Panc1 (cell line): ENCODE measurements at regions not wholly inside any gene's neighbourhood (a gene's known extent, or its start where the extent isn't known, plus 50 kb on each side); places are given as distances from the start of the nearest gene placed in this dataset.

Source experiments
- ATAC-seq: fragments of 200-7000 bp; cut with Tn5 transposase; 2 replicates; pipeline ENCODE4 v1.9.1; 2020; ENCODE audit warnings: mild to moderate bottlenecking, moderate library complexity
- BruUV-seq: library from RNA; stranded (reverse); fragments of 400-500 nt; replicated peaks from 2 replicates; lab custom pipeline; 2021; lab: Mats Ljungman, UMichigan
- CTCF ChIA-PET: fragments of 300-600 bp; sonication (Branson Sonifier 250); formaldehyde crosslinking; loops from one replicate; lab custom pipeline; 2022; ENCODE audit warnings: antibody characterized with exemption; lab: Charles Lee
- POLR2A ChIA-PET: fragments of 300-600 bp; sonication (Branson Sonifier 250); formaldehyde crosslinking; loops from one replicate; lab custom pipeline; 2022; ENCODE audit warnings: antibody characterized with exemption; lab: Charles Lee
- DNase-seq: peaks from one replicate; pipeline ENCODE4 v3.0.0-alpha.2; 2010; ENCODE audit warnings: low read depth, low spot score
- H3K27ac ChIP-seq: 2 replicates; pipeline ENCODE4 v1.5.1; 2011; ENCODE audit warnings: mild to moderate bottlenecking, low read length, inconsistent platforms
- H3K27me3 ChIP-seq: fragments of 200-500 bp; sonication (Bioruptor generic); 2 replicates; pipeline ENCODE4 v1.6.0; 2014; ENCODE audit warnings: low read length, inconsistent platforms; ENCODE audit not compliant: control insufficient read depth, insufficient read depth
- H3K36me3 ChIP-seq: fragments of 200-500 bp; sonication (Bioruptor generic); 2 replicates; pipeline ENCODE4 v1.5.1; 2014; ENCODE audit warnings: inconsistent platforms, mild to moderate bottlenecking, low read length, moderate library complexity; ENCODE audit not compliant: control insufficient read depth, insufficient read depth
- H3K4me1 ChIP-seq: 2 replicates; pipeline ENCODE4 v1.5.1; 2011; ENCODE audit warnings: inconsistent platforms, mild to moderate bottlenecking, low read length, moderate library complexity; ENCODE audit not compliant: control insufficient read depth, insufficient read depth
- H3K4me3 ChIP-seq, 2 experiments: 2 replicates each; pipeline ENCODE4 v1.5.1; 2011 to 2012; ENCODE audit warnings: low read depth in 2 of 2, low read length in 2 of 2, mild to moderate bottlenecking in 2 of 2, inconsistent platforms in 1 of 2, moderate library complexity in 1 of 2
- H3K9me3 ChIP-seq: fragments of 200-500 bp; sonication (Bioruptor generic); 2 replicates; pipeline ENCODE4 v1.5.1; 2014; ENCODE audit warnings: low read depth, mild to moderate bottlenecking, inconsistent platforms, low read length, moderate library complexity; ENCODE audit not compliant: control insufficient read depth, insufficient read depth
- CTCF ChIP-seq: fragments of 450-650 bp; IDR thresholded peaks from 2 replicates; pipeline ENCODE4 v1.5.1; 2017; ENCODE audit warnings: mild to moderate bottlenecking
- POLR2AphosphoS5 ChIP-seq: IDR thresholded peaks from 2 replicates; pipeline ENCODE4 v1.6.1; 2012; ENCODE audit warnings: mild to moderate bottlenecking, low read depth, low read length, moderate library complexity
- SIN3A ChIP-seq: IDR thresholded peaks from 2 replicates; pipeline ENCODE4 v1.6.1; 2012; ENCODE audit warnings: low read depth, mild to moderate bottlenecking, low read length, moderate library complexity, borderline replicate concordance; ENCODE audit not compliant: insufficient read depth
- TCF7L2 ChIP-seq: IDR thresholded peaks from 2 replicates; pipeline ENCODE4 v1.6.1; 2011; ENCODE audit warnings: mild to moderate bottlenecking, low read depth, low read length, inconsistent platforms
- in situ Hi-C: cut with HindIII; loops from 2 replicates; pipeline ENCODE4 v1.10.0; 2016; ENCODE audit warnings: low sequenced_read_pairs, low pct_unique_long_range_greater_than_20kb
- intact Hi-C: fragments of 100-400 bp; cut with micrococcal nuclease; formaldehyde crosslinking; loops from one replicate; pipeline ENCODE4 v1.10.0; 2022; ENCODE audit not compliant: unreplicated experiment
- TF ChIP-seq, protein P1 (sequence below), 2 experiments: IDR thresholded peaks; 2 replicates each; pipeline ENCODE4 v1.6.1; 2011 to 2012; ENCODE audit warnings: low read depth in 2 of 2, control low read depth in 1 of 2, low read length in 1 of 2, mild to moderate bottlenecking in 1 of 2, moderate library complexity in 1 of 2; ENCODE audit not compliant: insufficient read depth in 1 of 2

DNA sequence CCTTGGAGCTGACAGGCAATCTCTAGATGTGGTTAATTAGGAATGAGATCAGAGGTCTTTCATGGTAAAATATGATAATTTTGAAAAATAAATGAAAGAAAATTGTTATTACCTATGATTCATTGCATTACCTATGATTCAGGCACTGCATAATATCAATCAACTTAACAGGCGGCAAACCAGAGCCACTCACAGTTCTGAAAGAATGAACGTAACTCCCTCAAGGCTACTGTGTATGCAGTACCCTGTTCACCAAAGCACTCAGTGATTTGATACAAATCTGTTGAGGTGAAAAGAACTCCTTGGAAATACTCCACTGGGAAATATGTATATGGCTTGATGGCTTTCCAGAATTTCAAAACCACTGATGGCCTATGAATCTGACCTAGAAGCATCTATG, 398.9 kb downstream of the ACTL7B start:
- no TSS peak for BruUV-seq
- Histone ChIP-seq H3K27ac (no peak overlapping the region), H3K9me3 (no peaks in the 10 kb centered on the region), H3K4me1 (no peaks in the 10 kb centered on the region), H3K27me3 (no peaks in the 10 kb centered on the region), H3K4me3 (no peak overlapping the region), H3K36me3 (no peaks in the 10 kb centered on the region)
- in situ Hi-C loops = no loop called here
- DNase-seq = no peak
- no peak for TF ChIP-seq CTCF
- no peak for TF ChIP-seq TCF7L2
- TF ChIP-seq, protein P1, sequence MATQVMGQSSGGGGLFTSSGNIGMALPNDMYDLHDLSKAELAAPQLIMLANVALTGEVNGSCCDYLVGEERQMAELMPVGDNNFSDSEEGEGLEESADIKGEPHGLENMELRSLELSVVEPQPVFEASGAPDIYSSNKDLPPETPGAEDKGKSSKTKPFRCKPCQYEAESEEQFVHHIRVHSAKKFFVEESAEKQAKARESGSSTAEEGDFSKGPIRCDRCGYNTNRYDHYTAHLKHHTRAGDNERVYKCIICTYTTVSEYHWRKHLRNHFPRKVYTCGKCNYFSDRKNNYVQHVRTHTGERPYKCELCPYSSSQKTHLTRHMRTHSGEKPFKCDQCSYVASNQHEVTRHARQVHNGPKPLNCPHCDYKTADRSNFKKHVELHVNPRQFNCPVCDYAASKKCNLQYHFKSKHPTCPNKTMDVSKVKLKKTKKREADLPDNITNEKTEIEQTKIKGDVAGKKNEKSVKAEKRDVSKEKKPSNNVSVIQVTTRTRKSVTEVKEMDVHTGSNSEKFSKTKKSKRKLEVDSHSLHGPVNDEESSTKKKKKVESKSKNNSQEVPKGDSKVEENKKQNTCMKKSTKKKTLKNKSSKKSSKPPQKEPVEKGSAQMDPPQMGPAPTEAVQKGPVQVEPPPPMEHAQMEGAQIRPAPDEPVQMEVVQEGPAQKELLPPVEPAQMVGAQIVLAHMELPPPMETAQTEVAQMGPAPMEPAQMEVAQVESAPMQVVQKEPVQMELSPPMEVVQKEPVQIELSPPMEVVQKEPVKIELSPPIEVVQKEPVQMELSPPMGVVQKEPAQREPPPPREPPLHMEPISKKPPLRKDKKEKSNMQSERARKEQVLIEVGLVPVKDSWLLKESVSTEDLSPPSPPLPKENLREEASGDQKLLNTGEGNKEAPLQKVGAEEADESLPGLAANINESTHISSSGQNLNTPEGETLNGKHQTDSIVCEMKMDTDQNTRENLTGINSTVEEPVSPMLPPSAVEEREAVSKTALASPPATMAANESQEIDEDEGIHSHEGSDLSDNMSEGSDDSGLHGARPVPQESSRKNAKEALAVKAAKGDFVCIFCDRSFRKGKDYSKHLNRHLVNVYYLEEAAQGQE (IDR thresholded peaks at IDR 0.05; ENCODE audit: insufficient read depth in 1 of 2, low read depth in 2 of 2, low read length in 1 of 2) = no peak
- TF ChIP-seq POLR2AphosphoS5 = no peak
- no peak for TF ChIP-seq SIN3A
- intact Hi-C loops = no loop called here
- no peak for ATAC-seq
- ChIA-PET POLR2A (no interaction called here), CTCF (no interaction called here)

- intact Hi-C loops (no loop called here), in situ Hi-C loops (no loop called here)
- Histone ChIP-seq H3K4me1 (no peaks in the 10 kb centered on the region), H3K9me3 (no peaks in the 10 kb centered on the region), H3K4me3 (no peak overlapping the region), H3K36me3 (no peaks in the 10 kb centered on the region), H3K27ac (no peak overlapping the region), H3K27me3 (no peaks in the 10 kb centered on the region)
- POLR2A ChIA-PET = no interaction called here
- DNase-seq = no peak
- no TSS peak for BruUV-seq
- CTCF ChIA-PET = no interaction called here
- ATAC-seq = no peak
- TF ChIP-seq, protein P1 (IDR thresholded peaks at IDR 0.05; ENCODE audit: insufficient read depth in 1 of 2, low read depth in 2 of 2, low read length in 1 of 2) = no peak
Measured at GRCh38 chr9:108445431-108446071, 410.2 kb downstream of the ACTL7B start.
